ENCODE measurements at regions not wholly inside any gene's neighbourhood (a gene's known extent, or its start where the extent isn't known, plus 50 kb on each side); places are given as distances from the start of the nearest gene placed in this dataset.
A peak's percentile ranks its signal among the peaks of the same experiment; 100 is the strongest.

DNA sequence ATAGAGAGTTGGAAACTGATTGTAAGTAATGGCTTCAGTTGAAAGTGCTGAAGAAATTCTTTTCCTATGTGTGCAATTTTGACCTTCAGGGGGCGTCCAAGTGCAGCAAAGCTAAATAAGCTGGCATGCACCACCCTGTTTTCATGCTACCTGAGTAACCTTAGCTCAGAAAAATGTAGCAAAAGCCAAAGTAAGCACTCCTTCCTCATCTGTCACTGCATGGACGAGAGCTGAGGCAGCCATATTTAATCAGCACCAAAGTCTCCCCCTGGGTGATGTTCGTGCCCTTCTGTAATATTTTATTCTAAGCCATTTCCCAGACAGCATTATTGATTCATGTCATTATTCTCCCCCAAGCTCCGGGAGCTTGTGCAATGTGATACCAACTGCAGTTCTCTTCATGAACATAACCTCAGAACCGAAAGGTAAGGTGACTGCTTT is 123.1 kb downstream of the RPS12 start:
- DNase-seq = peak; percentile 78

DNA sequence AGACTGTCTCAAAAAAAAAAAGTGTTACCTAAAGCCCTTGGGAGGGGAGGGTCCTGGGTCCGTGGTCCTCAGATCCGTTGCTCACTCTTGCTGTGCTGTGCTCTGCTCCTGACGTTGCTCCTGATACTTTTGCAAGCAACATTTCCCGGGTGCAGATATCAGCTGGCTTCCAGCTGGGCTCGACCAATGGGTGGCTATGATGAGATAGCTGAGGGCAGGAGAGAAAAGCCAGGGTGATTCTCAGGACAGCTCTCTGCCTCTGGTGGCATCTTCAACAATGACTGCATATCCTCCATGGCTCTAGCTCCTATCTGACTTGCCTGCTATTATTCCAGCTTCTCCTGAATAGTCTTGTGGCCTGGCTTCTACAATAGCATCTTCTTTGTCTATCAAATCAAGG is 134.5 kb downstream of the RPS12 start:
- DNase-seq = no peak

GRCh38 chr6:132950566-132950965 is 136.2 kb downstream of the RPS12 start:
- DNase-seq = no peak

- no peak for DNase-seq
Measured at GRCh38 chr6:132952031-132952867, 137.9 kb downstream of the RPS12 start.

DNA sequence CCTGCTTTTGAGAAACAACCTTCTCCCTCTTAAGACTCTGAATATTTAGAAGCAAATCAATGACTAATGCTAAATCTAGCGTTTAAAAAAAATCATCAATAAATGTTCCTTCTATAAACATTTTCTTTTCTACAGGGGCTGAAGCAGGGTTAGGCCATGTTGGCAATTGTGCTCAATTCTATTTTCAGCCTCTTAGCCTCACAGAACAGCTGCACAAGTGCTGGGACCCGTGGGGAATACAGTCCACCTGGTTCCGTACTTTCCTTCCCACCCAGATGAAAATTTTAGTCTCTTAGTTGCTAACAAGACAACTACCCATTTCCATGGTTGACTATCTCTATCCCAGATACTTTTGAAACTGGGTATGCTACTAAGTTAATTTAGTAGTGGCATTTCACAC is 138.6 kb downstream of the RPS12 start:
- DNase-seq = no peak

DNA sequence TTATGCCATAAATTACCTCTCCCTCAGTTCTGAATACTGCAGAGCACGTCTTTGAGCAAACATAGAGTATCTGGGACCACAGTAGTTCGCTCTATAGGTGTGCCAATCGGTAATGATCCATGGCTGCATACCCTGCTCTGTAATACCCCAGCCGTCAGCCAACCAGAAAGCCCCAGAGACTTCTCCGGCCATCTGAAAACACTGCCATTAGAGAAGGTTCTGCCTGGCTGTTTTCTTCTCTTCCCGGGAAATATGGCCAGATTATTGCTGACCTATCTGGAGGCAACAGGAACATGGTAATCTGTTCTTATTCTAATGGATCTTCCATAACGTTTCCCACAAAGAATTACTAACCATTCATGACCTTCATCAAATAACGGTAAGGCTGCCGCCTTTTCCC is 139.9 kb downstream of the RPS12 start:
- no peak for DNase-seq

GRCh38 chr6:132954936-132955335 is 140.6 kb downstream of the RPS12 start:
- DNase-seq = no peak

GRCh38 chr6:132959639-132960326 is 145.4 kb downstream of the RPS12 start:
- DNase-seq = no peak

DNA sequence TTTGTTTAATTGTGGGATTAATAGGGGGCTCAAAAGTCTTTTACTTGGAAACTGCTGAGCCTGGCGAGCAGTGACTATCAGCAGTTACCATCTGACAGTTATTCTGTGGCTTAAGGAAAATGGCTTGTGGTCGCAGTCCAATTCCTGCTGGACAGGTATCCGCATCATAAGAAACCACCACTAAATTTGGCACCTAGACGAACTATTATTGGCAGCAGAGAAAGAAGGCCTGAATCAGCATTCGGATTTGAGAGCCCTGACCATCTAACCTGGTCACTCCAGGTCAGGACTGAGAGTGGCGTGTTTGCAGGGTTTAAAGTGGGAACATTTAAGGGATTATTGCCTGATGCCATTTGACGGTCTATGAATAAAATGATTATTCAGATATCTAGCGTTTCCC is 146.4 kb downstream of the RPS12 start:
- DNase-seq = no peak

DNA sequence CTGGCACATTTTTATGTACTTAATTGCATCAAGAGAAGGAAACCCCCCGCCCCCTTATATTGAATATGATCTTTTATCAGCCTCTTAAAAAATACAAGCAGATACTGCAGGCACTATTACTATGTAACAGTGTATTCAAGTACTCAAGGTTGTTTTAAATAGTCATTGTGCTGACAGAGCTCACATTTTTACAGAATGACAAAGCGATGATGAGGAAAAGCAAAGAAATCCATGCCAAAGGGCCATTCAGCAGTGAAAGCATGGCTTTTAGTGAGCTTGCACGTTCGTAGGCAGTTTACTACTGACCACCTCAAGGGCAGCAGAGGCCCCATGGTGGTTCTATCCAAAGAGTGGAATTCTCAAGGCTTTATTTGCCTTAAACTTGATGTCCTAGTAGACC is 146.8 kb downstream of the RPS12 start:
- peak; percentile 6 for DNase-seq

GRCh38 chr6:132961610-132962009 is 147.2 kb downstream of the RPS12 start:
- DNase-seq = no peak

DNA sequence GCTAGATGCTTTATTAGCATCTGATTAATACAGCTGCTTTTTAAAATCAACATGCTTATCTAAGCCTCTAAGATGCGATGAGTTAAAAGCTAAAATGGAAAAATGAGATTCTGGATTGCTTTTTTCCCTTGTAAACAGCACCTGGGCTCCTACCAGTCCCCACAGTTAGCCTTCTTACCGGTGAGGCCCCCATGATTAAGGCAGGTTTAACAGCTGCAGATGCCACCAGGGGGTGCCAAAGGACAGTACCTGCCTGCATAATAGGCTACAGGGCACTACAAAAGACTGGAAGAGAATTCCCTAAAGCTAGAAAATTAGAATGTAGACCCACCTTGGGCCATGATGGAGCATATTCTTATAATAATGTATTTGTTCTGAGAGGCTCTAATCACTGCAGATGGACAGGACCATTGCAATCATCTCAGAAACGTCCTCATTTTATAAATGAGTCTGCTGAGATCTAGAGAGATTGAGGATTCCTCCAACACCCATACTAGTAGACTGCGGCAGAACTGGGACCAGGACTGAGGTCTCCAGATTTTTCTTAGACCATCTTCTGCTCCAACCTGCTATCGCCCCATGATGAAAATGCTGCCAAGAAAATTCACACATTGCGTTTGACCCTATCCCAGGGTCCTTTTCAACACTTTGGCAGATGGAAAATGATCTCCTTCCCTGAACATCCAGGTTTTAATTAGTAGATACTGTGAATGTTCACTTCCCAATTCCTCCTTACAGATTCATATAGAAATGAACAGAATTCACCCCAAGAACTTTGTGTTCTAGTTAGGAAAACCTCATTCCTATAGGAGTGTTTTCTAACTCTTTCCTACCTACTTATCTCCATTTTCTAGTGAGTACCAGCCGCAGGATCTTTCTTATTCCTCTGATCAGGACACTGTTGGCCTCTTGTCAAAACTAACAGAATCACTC is 148.8 kb downstream of the RPS12 start:
- peak; percentile 53 for DNase-seq

DNA sequence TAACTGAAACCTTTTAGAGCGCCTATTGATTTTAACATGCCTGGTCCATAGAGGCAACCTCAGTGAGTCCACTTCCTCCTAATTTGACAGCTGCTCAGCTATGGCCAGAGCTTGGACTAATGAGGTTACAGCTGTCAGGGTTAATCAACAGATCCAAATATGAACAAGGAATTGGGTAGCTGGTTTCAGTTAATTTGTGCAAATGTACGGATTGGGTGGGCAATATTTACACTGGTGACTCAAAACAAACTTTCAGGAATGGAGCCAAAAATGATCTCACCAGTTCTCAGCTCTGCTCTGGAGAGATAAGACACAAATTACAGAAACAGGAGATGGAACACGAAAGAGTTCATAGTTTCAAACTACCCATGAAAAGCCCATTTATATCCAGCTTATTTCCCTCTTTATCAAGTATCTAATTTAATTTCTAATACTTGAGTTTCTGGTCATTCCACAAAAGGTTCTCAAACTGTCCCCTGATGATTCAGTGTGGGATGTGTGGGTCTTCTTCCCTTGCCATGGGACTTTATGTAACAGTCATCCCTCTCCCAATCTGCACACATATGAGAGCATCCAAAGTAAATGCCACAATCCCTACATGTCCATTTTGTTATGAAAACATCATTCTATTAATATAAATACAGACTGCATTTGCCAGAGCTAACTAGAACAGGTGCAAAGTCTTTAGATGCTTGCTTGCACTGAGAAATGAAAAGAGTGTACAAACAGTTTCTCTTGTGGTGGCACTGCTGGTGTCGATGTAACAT is 149.9 kb downstream of the RPS12 start:
- DNase-seq = peak; percentile 15

GRCh38 chr6:132964868-132965382 is 150.6 kb downstream of the RPS12 start:
- no peak for DNase-seq

DNA sequence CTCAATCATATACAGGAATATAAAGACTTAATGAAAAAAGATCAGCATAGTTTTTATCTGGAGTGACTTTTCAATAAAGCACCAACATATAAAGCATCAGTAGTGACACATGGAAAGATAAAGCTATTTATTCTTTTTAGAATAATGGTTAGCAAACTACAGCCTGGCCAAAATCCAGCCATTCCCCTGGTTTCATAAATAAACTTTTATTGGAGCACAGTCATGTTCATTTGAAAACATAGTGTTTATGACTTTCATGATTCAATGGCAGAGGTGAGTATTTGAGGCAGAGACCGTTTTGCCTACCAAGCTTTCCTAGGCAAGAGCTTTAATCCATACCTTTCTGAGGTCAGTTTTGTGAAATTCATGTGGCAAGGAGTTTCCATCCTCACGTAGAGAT is 153.5 kb downstream of the RPS12 start:
- DNase-seq = no peak

GRCh38 chr6:132968419-132968950 is 154.1 kb downstream of the RPS12 start:
- DNase-seq = no peak

GRCh38 chr6:132969196-132969595 is 154.8 kb downstream of the RPS12 start:
- DNase-seq = no peak

GRCh38 chr6:132971676-132972075 is 157.3 kb downstream of the RPS12 start:
- no peak for DNase-seq

DNA sequence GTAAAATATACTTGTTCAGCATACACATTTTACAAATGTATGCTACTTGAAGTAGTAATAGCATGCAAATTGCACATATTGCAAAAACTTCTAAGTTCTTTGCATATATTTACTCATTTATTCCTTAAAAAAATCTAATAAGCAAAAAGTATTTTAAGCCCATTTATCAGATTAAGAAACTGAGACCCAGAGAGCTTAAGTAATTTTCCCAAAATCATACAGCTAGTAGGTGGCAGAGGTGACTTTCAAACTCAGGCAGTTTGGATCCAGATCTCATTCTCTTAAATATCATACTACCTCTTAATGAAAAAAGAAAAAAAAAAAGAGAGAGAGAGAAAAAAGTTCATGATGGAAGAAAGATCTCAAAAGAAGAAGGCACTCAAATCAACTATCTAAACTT is 157.9 kb downstream of the RPS12 start:
- DNase-seq = no peak

- no peak for DNase-seq
Measured at GRCh38 chr6:132972971-132973370, 158.6 kb downstream of the RPS12 start.

DNA sequence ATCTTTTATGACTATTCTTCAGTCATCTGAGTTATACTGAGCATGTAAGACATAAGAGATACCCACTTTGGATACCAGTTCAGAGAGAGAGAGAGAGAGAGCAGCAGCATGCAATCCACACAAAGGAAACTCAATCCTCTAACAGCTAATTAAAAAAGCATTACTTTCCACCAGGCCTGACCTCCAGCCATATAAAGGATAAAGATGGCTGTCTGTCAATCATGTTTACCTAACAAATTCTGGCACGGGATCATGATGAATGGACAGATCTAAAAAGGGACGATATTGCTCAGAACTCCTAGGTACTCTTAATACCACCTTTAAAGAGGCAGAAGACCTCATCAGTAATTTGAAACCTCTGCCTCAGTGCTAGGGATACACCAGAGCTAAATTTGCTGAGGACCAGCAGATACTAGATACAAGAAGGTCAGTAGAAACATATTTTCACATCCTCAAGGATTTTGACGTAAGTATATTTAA is 159.2 kb downstream of the RPS12 start:
- DNase-seq = no peak

DNA sequence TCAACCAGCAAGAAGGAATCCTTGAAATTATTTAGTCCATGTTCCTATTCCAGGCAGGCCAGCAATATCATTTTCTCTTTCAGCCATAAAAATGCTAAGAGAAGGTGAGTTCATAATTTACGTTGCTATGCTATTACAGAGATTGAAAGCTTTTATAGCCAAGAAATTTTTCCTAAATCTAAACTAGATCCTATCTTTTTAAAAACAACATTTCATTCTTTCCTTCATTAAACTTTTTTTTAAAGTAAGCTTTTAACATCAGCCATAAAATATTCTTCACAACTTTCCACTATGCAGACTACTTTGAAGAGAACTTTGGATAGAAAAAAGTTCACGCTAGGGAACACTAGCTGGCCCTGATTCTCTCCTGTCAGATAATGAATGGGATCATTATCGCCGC is 159.8 kb downstream of the RPS12 start:
- no peak for DNase-seq
